Stomach (tissue), 4 donors: ENCODE measurements at regions not wholly inside any gene's neighbourhood (a gene's known extent, or its start where the extent isn't known, plus 50 kb on each side); places are given as distances from the start of the nearest gene placed in this dataset.

Source experiments
- CTCF ChIP-seq, 7 experiments: fragments of 450-650 bp in 4 of 7; fragments of 200-600 bp in 3 of 7; sonication (generic) in 3 of 7; IDR thresholded peaks; one replicate each; pipeline ENCODE4 v1.5.1; 2016 to 2019; ENCODE audit warnings: antibody characterized with exemption in 7 of 7, control low read depth in 2 of 7, mild to moderate bottlenecking in 1 of 7
- POLR2A ChIP-seq, 4 donors: fragments of 450-650 bp; IDR thresholded peaks; one replicate each; pipeline ENCODE4 v1.6.1; 2016; ENCODE audit warnings: antibody characterized with exemption in 4 of 4, control low read depth in 2 of 4, mild to moderate bottlenecking in 1 of 4, moderate library complexity in 1 of 4
- POLR2AphosphoS5 ChIP-seq, 3 donors: sonication (generic); formaldehyde crosslinking; IDR thresholded peaks; one replicate each; pipeline ENCODE4 v1.6.1; 2016; ENCODE audit warnings: antibody characterized with exemption in 3 of 3

GRCh38 chr5:98416541-98416940, 356.9 kb upstream of the RGMB start:
- TF ChIP-seq CTCF (IDR thresholded peaks at IDR 0.05): no peak
- TF ChIP-seq POLR2A (IDR thresholded peaks at IDR 0.05): no peak
- TF ChIP-seq POLR2AphosphoS5 (IDR thresholded peaks at IDR 0.05): no peak
